Endothelial cell of hepatic sinusoid (primary cell): ENCODE measurements at regions not wholly inside any gene's neighbourhood (a gene's known extent, or its start where the extent isn't known, plus 50 kb on each side); places are given as distances from the start of the nearest gene placed in this dataset.
"Not testable (repeated sequence)": the region's sequence is repeated elsewhere in the genome, so short reads cannot be mapped to it uniquely, and the experiment has no call there.

Source experiments
- in situ Hi-C: cut with HindIII; loops from 2 replicates; pipeline ENCODE4 v1.10.0; 2017; ENCODE audit warnings: low sequenced_read_pairs

GRCh38 chr13:44676534-44676933 lies 100.4 kb upstream of the TSC22D1 start:
- in situ Hi-C loops, result no loop called here

DNA sequence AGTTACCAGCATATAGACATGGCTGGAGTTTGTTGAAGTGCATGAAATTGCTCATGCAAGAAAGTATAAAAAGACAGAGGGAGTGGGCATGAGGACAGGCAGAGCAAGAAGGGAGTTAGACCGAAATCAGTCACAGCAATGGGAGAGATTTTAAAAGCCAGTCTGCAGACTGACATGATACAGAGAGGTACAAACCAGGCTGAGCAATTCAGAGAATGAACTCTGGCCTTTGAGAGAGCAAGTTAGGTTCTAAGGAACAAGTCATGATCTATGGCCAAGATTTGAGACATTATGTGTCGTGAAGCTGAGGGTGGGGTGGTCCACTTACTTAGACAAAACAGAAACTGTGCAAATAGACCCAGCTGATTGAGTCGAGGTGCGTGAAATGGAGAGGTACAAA lies 93.4 kb upstream of the TSC22D1 start:
- in situ Hi-C loops, result no loop called here

DNA sequence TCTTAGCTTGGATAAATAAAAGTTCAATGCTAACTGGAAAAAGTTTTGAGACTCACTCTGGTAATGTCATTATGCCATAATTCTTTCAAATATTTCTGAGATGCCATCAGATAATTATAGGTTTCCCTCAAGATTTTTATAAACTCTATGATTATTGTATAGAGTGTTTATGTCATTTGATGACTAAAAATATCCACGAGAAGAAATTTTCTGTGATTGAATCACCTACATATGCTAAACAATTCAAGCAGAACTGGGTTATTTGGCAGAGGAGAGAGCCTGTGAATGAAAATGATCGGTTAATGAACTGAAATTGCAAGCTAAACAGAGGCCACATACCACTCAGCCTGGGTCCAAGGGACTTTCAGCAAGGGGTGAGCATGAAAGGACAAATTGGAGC lies 92.6 kb upstream of the TSC22D1 start:
- in situ Hi-C loops, result no loop called here

DNA sequence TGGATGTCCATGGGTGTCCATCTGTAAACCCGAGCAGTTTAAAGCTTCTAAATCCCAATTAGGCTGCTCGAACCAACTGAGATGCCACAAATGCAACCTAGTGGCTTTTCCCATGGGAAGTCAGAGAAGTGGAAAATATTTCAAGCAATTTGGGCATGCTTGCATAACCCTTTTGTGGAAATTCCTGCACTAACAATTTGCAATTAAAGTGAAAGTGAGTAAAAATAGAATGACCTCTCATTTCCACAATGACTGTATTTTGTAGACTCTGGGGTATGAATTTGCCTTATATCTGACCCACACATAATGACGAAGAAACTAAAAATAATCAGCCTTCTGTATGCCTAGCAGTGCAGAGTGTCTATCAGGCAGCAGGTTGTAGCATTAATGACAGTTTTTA lies 91.8 kb upstream of the TSC22D1 start:
- in situ Hi-C loops, result no loop called here

DNA sequence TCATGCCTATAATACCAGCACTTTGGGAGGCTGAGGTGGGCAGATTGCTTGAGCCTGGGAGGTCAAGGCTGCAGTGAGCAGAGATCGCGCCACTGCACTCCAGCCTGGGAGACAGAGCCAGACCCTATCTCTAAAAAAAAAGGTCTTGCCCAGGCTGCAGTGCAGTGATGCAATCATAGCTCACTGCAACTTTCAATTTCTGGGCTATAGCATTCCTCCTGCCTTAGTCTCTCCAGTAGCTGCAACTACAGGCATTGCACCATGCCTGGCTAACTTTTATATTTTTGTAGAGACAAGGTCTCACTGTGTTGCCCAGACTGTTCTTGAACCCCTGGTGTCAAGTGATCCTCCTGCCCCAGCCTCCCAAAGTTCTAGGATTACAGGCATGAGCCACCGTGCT lies 90.4 kb upstream of the TSC22D1 start:
- in situ Hi-C loops, result not testable (repeated sequence)

DNA sequence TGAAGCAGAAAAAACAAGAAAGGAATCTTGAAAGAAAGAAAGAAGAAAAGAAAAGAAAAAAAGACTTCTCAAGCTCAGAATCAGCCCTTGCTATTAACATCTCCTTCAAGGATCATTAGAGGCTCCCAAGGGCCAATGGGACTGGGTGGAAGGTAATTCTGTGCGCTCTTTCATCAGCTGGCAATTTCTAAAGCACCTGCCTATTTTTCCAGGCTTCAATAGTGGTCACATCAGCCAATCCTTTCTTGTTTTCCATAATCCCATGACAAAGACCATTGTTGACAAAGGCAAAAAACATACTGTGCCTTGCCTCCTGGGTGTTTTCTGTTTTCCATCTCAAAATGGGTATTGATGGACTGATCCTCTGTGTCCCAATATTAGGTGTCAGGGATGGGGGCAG lies 88.2 kb upstream of the TSC22D1 start:
- in situ Hi-C loops, result loop anchor here (5.0 kb wide), 1 partner anchor 57 kb away; no protein-coding TSS in a partner anchor

GRCh38 chr13:44662515-44662914 lies 86.4 kb upstream of the TSC22D1 start:
- in situ Hi-C loops, result loop anchor here (5.0 kb wide), 1 partner anchor 55 kb away; no protein-coding TSS in a partner anchor

DNA sequence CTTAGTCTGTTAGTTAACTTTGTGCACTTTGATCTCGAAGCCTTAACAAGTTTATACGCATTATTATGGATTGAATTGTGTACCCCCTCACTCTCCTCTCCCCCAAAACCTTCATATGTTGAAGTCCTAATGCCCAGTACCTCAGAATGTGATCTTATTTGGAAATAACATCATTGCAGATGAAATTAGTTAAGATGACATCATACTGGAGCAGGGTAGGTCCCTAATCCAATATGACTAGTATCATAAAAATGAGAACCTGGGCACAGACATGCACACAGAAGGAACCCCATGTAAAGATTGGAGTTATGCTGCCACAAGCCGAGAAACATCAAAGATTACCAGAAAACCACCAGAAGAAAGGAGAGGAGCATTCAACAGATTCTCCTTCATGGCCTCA lies 85.8 kb upstream of the TSC22D1 start:
- in situ Hi-C loops, result loop anchor here (5.0 kb wide), 1 partner anchor 55 kb away; no protein-coding TSS in a partner anchor

DNA sequence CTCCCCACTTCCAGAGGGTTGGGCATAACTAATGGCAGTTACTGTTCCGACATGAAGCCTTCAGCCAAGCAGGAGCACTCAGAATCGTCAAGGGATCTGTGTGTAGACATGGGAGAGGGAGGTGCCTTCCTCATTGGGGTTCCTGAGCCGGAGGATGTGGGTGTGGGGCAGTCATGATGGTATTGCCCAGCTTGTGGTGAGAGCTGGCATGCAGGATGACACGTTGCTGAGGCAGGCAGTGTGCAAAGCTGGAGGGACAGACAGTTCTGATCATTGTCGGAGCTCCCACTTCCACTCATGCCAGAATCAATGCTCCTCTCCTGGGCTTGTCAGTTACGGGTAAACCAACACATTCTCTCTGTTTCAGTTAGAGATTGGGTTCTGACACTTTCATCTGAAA lies 83.9 kb upstream of the TSC22D1 start:
- in situ Hi-C loops, result loop anchor here (5.0 kb wide), 1 partner anchor 53 kb away; no protein-coding TSS in a partner anchor

- in situ Hi-C loops, result no loop called here
These were observed 77.0 kb upstream of the TSC22D1 start for GRCh38 chr13:44652962-44653660.

- in situ Hi-C loops, result no loop called here
These were observed 76.0 kb upstream of the TSC22D1 start for GRCh38 chr13:44652168-44652567.

GRCh38 chr13:44651724-44652123 lies 75.6 kb upstream of the TSC22D1 start:
- in situ Hi-C loops, result no loop called here

GRCh38 chr13:44651209-44651608 lies 75.1 kb upstream of the TSC22D1 start:
- in situ Hi-C loops, result no loop called here

- in situ Hi-C loops, result no loop called here
These were observed 73.7 kb upstream of the TSC22D1 start for GRCh38 chr13:44649834-44650233.

DNA sequence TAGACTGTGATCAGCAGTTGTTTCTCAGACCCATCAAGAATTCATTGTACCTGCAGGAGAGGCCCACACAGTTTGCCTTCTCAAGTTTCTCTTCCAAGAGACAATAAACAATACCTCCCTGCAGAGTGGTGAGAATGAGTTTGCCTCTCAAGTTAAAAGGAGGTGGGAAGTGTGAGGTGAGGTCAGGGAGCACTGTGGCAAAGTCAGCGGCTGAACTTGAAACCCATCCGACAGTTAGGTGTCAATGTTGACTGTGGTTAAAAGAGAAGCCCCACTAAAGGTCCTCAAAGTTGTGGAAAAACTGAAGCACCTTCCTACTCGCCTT lies 72.9 kb upstream of the TSC22D1 start:
- in situ Hi-C loops, result no loop called here

DNA sequence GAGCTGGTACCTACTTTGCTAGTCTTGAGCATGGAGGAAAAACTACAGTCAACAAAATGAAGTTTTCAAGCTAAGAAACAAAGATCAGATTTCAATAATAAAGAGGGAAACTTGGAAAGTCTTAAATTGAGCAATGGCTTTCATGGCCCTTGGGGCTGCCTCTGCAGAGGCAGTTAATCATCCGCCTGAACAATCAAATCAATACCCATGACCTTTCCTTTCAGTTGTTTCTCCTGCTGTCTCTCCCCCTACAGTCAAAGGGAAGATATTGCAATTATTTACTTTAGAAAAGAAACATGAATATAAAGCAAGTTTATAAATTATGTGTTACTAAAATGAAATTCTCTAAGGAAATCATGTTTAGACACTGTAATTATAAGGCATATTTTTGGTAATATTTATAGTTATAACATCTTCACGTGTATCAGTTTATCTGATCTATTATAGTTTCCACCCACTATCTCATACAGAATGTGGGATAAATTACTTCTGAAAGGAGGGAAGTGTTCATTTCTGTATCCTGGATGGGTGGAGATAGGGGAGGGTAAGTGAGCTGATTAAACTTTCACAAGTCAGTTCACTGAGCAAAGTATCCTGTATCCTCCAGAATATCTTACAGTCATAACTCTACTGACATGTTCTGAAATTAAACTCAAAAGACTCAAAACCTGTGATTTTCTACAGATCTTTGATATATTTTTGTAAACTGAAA lies 72.4 kb upstream of the TSC22D1 start:
- in situ Hi-C loops, result no loop called here

- in situ Hi-C loops, result not testable (repeated sequence)
These were observed 71.4 kb upstream of the TSC22D1 start for GRCh38 chr13:44647560-44647959.

GRCh38 chr13:44646044-44646443 lies 69.9 kb upstream of the TSC22D1 start:
- in situ Hi-C loops, result no loop called here

- in situ Hi-C loops, result no loop called here
These were observed 67.1 kb upstream of the TSC22D1 start for GRCh38 chr13:44643256-44643655.

DNA sequence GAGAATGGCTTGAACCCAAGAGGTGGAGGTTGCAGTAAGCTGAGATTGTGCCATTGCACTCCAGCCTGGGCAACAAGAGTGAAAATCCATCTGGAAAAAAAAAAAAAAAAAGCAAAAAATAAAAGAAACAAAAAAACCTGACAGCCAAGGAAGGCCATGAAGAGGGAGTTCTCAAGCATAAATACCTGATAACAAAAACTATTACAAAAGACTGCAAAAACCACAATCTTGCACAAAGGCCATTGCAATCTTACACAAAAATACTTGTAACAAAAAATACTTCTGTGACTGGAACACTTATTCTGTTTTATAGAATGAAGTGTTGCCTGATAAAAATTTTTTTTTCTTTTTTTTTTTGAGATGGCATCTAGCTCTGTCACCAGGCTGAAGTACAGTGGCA lies 61.5 kb upstream of the TSC22D1 start:
- in situ Hi-C loops, result no loop called here

- in situ Hi-C loops, result no loop called here
These were observed 53.5 kb upstream of the TSC22D1 start for GRCh38 chr13:44629465-44630183.

- in situ Hi-C loops, result not testable (repeated sequence)
These were observed 52.7 kb upstream of the TSC22D1 start for GRCh38 chr13:44628826-44629225.
